ENCODE measurements at regions not wholly inside any gene's neighbourhood (a gene's known extent, or its start where the extent isn't known, plus 50 kb on each side); places are given as distances from the start of the nearest gene placed in this dataset.

- Mint-ChIP-seq H3K36me3 (ENCODE audit: insufficient read depth, unreplicated experiment) (peaks cover 6% of the 10 kb centered on the region), H3K4me1 (ENCODE audit: insufficient read depth, unreplicated experiment) (no peaks in the 10 kb centered on the region), H3K27ac (ENCODE audit: low read depth, unreplicated experiment) (no peak overlapping the region), H3K27me3 (ENCODE audit: insufficient read depth, unreplicated experiment) (no peaks in the 10 kb centered on the region), H3K4me3 (ENCODE audit: unreplicated experiment) (no peak overlapping the region), H3K9me3 (ENCODE audit: unreplicated experiment) (no peaks in the 10 kb centered on the region)
- ChIA-PET CTCF (no interaction called here), POLR2A (no interaction called here)
- TF ChIP-seq, protein P1, sequence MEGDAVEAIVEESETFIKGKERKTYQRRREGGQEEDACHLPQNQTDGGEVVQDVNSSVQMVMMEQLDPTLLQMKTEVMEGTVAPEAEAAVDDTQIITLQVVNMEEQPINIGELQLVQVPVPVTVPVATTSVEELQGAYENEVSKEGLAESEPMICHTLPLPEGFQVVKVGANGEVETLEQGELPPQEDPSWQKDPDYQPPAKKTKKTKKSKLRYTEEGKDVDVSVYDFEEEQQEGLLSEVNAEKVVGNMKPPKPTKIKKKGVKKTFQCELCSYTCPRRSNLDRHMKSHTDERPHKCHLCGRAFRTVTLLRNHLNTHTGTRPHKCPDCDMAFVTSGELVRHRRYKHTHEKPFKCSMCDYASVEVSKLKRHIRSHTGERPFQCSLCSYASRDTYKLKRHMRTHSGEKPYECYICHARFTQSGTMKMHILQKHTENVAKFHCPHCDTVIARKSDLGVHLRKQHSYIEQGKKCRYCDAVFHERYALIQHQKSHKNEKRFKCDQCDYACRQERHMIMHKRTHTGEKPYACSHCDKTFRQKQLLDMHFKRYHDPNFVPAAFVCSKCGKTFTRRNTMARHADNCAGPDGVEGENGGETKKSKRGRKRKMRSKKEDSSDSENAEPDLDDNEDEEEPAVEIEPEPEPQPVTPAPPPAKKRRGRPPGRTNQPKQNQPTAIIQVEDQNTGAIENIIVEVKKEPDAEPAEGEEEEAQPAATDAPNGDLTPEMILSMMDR (IDR thresholded peaks at IDR 0.05; ENCODE audit: unreplicated experiment): no peak
- intact Hi-C loops (cut with micrococcal nuclease): no loop called here
- BruUV-seq (replicated peaks): no TSS peak
- DNase-seq (ENCODE audit: unreplicated experiment): no peak
Measured at GRCh38 chr9:23630488-23630887, 195.6 kb downstream of the ELAVL2 start.

DNA sequence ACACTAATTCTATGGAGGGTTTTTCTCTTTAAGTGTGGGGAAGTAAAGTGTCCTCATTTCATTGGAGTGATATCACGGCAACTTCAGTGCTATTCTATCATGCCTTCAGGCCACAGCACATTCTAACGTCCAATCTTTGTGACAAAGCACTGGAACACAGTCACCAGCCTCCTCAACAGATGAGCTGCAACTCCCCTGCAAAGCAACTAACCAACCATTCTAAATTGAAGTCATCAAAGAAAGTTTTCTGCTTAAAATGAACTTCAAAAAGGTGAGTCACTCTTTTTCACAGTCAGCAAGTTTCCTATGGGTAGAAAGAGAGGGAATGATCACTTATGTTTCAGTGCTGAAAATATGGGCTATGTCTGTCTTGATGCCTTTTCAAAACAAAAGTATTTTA lies 190.8 kb downstream of the ELAVL2 start:
- CTCF ChIA-PET: no interaction called here
- TF ChIP-seq, protein P1 (IDR thresholded peaks at IDR 0.05; ENCODE audit: unreplicated experiment): no peak
- no peak for DNase-seq (ENCODE audit: unreplicated experiment)
- H3K4me1 Mint-ChIP-seq (ENCODE audit: insufficient read depth, unreplicated experiment): peaks cover 5% of the 10 kb centered on the region
- H3K4me3 Mint-ChIP-seq (ENCODE audit: unreplicated experiment): no peak overlapping the region
- no peaks in the 10 kb centered on the region for H3K9me3 Mint-ChIP-seq (ENCODE audit: unreplicated experiment)
- POLR2A ChIA-PET: no interaction called here
- intact Hi-C loops (cut with micrococcal nuclease): no loop called here
- peaks cover 12% of the 10 kb centered on the region for H3K36me3 Mint-ChIP-seq (ENCODE audit: insufficient read depth, unreplicated experiment)
- BruUV-seq (replicated peaks): no TSS peak
- H3K27ac Mint-ChIP-seq (ENCODE audit: low read depth, unreplicated experiment): no peak overlapping the region
- no peaks in the 10 kb centered on the region for H3K27me3 Mint-ChIP-seq (ENCODE audit: insufficient read depth, unreplicated experiment)

DNA sequence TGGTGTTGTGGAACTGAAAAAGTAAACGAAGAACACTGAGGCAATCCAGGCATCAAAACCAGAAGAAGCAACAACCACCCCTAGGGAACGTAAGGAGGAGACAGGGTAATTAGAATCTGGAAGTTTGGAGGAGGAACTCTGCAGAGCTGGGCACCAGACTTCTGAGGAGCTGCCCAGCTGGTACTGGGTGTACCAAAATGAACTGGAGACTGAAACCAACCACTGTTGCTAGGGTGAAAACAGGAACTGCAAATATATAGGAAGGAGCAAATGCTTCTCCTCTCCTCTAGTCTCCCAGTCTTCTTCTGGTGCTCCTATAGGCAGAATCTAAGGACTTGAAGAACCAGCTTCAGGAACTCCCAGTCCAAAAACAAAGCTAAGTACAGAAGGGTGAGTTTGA lies 189.8 kb downstream of the ELAVL2 start:
- Mint-ChIP-seq H3K4me3 (ENCODE audit: unreplicated experiment) (no peak overlapping the region), H3K36me3 (ENCODE audit: insufficient read depth, unreplicated experiment) (peaks cover 7% of the 10 kb centered on the region), H3K9me3 (ENCODE audit: unreplicated experiment) (no peaks in the 10 kb centered on the region), H3K27ac (ENCODE audit: low read depth, unreplicated experiment) (no peak overlapping the region), H3K4me1 (ENCODE audit: insufficient read depth, unreplicated experiment) (peaks cover 5% of the 10 kb centered on the region), H3K27me3 (ENCODE audit: insufficient read depth, unreplicated experiment) (no peaks in the 10 kb centered on the region)
- POLR2A ChIA-PET: no interaction called here
- CTCF ChIA-PET: no interaction called here
- TF ChIP-seq, protein P1 (IDR thresholded peaks at IDR 0.05; ENCODE audit: unreplicated experiment): no peak
- intact Hi-C loops (cut with micrococcal nuclease): no loop called here
- no TSS peak for BruUV-seq (replicated peaks)
- DNase-seq (ENCODE audit: unreplicated experiment): no peak

DNA sequence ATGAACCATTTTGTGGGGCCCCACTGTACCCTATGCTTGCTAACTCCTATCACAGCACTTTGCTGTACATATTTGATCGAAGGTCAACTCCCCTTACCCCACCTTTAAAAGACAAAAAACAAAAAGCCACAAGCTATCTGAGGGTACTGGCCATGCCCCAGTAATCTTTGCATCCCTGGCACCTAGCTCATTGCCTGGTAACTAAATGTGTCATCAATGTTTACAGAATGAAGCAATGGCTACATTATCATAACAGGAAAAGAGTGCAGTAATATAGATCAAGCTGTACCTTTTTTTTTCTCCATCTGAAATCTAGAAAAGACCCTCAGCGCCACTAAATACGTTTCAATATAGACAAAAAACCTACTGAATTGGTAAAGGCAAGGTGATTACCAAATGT lies 188.0 kb downstream of the ELAVL2 start:
- CTCF ChIA-PET: no interaction called here
- no peak overlapping the region for H3K4me3 Mint-ChIP-seq (ENCODE audit: unreplicated experiment)
- BruUV-seq (replicated peaks): no TSS peak
- POLR2A ChIA-PET: interaction anchor here (1.2 kb wide), 1 partner anchor 15 kb away, joined by 3 read pairs; no protein-coding TSS in a partner anchor
- peak; percentile 21 for DNase-seq (ENCODE audit: unreplicated experiment)
- no peaks in the 10 kb centered on the region for H3K27me3 Mint-ChIP-seq (ENCODE audit: insufficient read depth, unreplicated experiment)
- TF ChIP-seq, protein P1 (IDR thresholded peaks at IDR 0.05; ENCODE audit: unreplicated experiment): no peak
- intact Hi-C loops (cut with micrococcal nuclease): no loop called here
- H3K36me3 Mint-ChIP-seq (ENCODE audit: insufficient read depth, unreplicated experiment): peaks cover 6% of the 10 kb centered on the region
- no peaks in the 10 kb centered on the region for H3K9me3 Mint-ChIP-seq (ENCODE audit: unreplicated experiment)
- peaks cover 5% of the 10 kb centered on the region for H3K4me1 Mint-ChIP-seq (ENCODE audit: insufficient read depth, unreplicated experiment)
- H3K27ac Mint-ChIP-seq (ENCODE audit: low read depth, unreplicated experiment): no peak overlapping the region
